Activated CD8-positive, alpha-beta T cell treated with anti-CD3 and anti-CD28 coated beads for 36 hours (primary cell): ENCODE measurements at regions not wholly inside any gene's neighbourhood (a gene's known extent, or its start where the extent isn't known, plus 50 kb on each side); places are given as distances from the start of the nearest gene placed in this dataset.
"Not testable (repeated sequence)": the region's sequence is repeated elsewhere in the genome, so short reads cannot be mapped to it uniquely, and the experiment has no call there.

Experiments used
- ATAC-seq: fragments of 200-7000 bp; cut with Tn5 transposase; one replicate; pipeline ENCODE4 v1.10.0; 2021; ENCODE audit warnings: mild to moderate bottlenecking, moderate library complexity
- CTCF ChIA-PET: fragments of 350-600 bp; sonication (Branson Sonifier 250); formaldehyde crosslinking; loops from one replicate; lab custom pipeline; 2021; ENCODE audit warnings: antibody characterized with exemption; lab: Charles Lee
- POLR2A ChIA-PET: fragments of 350-600 bp; sonication (Branson Sonifier 250); formaldehyde crosslinking; loops from one replicate; lab custom pipeline; 2021; ENCODE audit warnings: antibody characterized with exemption; lab: Charles Lee
- DNase-seq: peaks from one replicate; pipeline ENCODE4 v3.0.0-alpha.2; 2020
- H3K27ac Mint-ChIP-seq: one replicate; pipeline ENCODE4 v1.8.0; 2021; ENCODE audit warnings: mild to moderate bottlenecking, mixed read lengths
- H3K27me3 Mint-ChIP-seq: one replicate; pipeline ENCODE4 v1.8.0; 2021; ENCODE audit warnings: mixed read lengths
- H3K36me3 Mint-ChIP-seq: one replicate; pipeline ENCODE4 v1.8.0; 2021; ENCODE audit warnings: low read depth, mixed read lengths
- H3K4me1 Mint-ChIP-seq: one replicate; pipeline ENCODE4 v1.8.0; 2021; ENCODE audit warnings: low read depth, mixed read lengths
- H3K4me3 Mint-ChIP-seq: one replicate; pipeline ENCODE4 v1.8.0; 2021; ENCODE audit warnings: mild to moderate bottlenecking, moderate library complexity, mixed read lengths
- H3K9me3 Mint-ChIP-seq: one replicate; pipeline ENCODE4 v1.8.0; 2021; ENCODE audit warnings: mixed read lengths
- CTCF ChIP-seq: fragments of 200-600 bp; IDR thresholded peaks from one replicate; pipeline ENCODE4 v1.8.0; 2022; ENCODE audit warnings: antibody characterized with exemption, mild to moderate bottlenecking
- intact Hi-C: fragments of 100-400 bp; cut with micrococcal nuclease; formaldehyde crosslinking; loops from one replicate; pipeline ENCODE4 v1.10.0; 2022

GRCh38 chr12:72995616-72996015 lies 723.4 kb downstream of the TRHDE start:
- TF ChIP-seq CTCF: no peak
- intact Hi-C loops: no loop called here
- Mint-ChIP-seq H3K4me1 (no peaks in the 10 kb centered on the region), H3K27me3 (no peaks in the 10 kb centered on the region), H3K4me3 (no peak overlapping the region), H3K9me3 (peaks cover 6% of the 10 kb centered on the region), H3K27ac (no peak overlapping the region), H3K36me3 (no peaks in the 10 kb centered on the region)
- ATAC-seq (no peak), DNase-seq (no peak)
- POLR2A ChIA-PET: no interaction called here
- CTCF ChIA-PET: no interaction called here

- H3K9me3 Mint-ChIP-seq, ATAC-seq, POLR2A ChIA-PET, H3K27me3 Mint-ChIP-seq, H3K27ac Mint-ChIP-seq, CTCF ChIA-PET, H3K4me1 Mint-ChIP-seq, intact Hi-C loops, H3K4me3 Mint-ChIP-seq, H3K36me3 Mint-ChIP-seq, DNase-seq: not testable (repeated sequence)
Observed at GRCh38 chr12:73001806-73002205, 729.6 kb downstream of the TRHDE start.

- H3K27me3 Mint-ChIP-seq, POLR2A ChIA-PET: not testable (repeated sequence)
Observed at GRCh38 chr12:73002504-73002903, 730.3 kb downstream of the TRHDE start.

GRCh38 chr12:73009138-73009834 lies 737.1 kb downstream of the TRHDE start:
- H3K4me3 Mint-ChIP-seq, H3K27ac Mint-ChIP-seq, H3K36me3 Mint-ChIP-seq, POLR2A ChIA-PET, DNase-seq, H3K4me1 Mint-ChIP-seq, ATAC-seq, intact Hi-C loops, H3K27me3 Mint-ChIP-seq: not testable (repeated sequence)
- CTCF ChIA-PET: interaction anchor here (0.9 kb wide), 1 partner anchor 10 kb away, joined by 3 read pairs; no protein-coding TSS in a partner anchor
- H3K9me3 Mint-ChIP-seq: peaks cover 16% of the 10 kb centered on the region

More at GRCh38 chr12:73002504-73002903, 730.3 kb downstream of the TRHDE start:
- H3K4me3 Mint-ChIP-seq, H3K9me3 Mint-ChIP-seq, CTCF ChIA-PET, H3K36me3 Mint-ChIP-seq, H3K27ac Mint-ChIP-seq, intact Hi-C loops, DNase-seq, ATAC-seq, H3K4me1 Mint-ChIP-seq: not testable (repeated sequence)

GRCh38 chr12:73017981-73018380 lies 745.8 kb downstream of the TRHDE start:
- Mint-ChIP-seq H3K9me3 (peaks cover 14% of the 10 kb centered on the region), H3K4me1 (no peaks in the 10 kb centered on the region), H3K27ac (no peak overlapping the region), H3K27me3 (no peaks in the 10 kb centered on the region), H3K36me3 (no peaks in the 10 kb centered on the region), H3K4me3 (no peak overlapping the region)
- ChIA-PET POLR2A (no interaction called here), CTCF (no interaction called here)
- no peak for TF ChIP-seq CTCF
- ATAC-seq (no peak), DNase-seq (no peak)
- intact Hi-C loops: no loop called here

GRCh38 chr12:73053893-73054292 lies 781.7 kb downstream of the TRHDE start:
- no peak for DNase-seq
- H3K36me3 Mint-ChIP-seq: no peaks in the 10 kb centered on the region
- H3K9me3 Mint-ChIP-seq: peaks cover 7% of the 10 kb centered on the region
- CTCF ChIA-PET: no interaction called here
- no peaks in the 10 kb centered on the region for H3K27me3 Mint-ChIP-seq
- no peak overlapping the region for H3K27ac Mint-ChIP-seq
- POLR2A ChIA-PET: no interaction called here
- intact Hi-C loops: no loop called here
- ATAC-seq: no peak
- no peak for TF ChIP-seq CTCF
- no peaks in the 10 kb centered on the region for H3K4me1 Mint-ChIP-seq
- H3K4me3 Mint-ChIP-seq: no peak overlapping the region
